GM20000 (cell line): ENCODE measurements at regions not wholly inside any gene's neighbourhood (a gene's known extent, or its start where the extent isn't known, plus 50 kb on each side); places are given as distances from the start of the nearest gene placed in this dataset.

Experiments used
- DNase-seq: peaks from one replicate; pipeline ENCODE4 v3.0.0; 2012; ENCODE audit warnings: low spot score
- CTCF ChIP-seq: IDR thresholded peaks from 2 replicates; pipeline ENCODE4 v1.5.1; 2012; ENCODE audit warnings: mild to moderate bottlenecking, control low read depth; ENCODE audit errors: extremely low read depth, missing control alignments

GRCh38 chr2:187748958-187749357 lies 194.7 kb upstream of the TFPI start:
- DNase-seq: no peak
- TF ChIP-seq CTCF: no peak

- no peak for DNase-seq
- TF ChIP-seq CTCF: no peak
Observed at GRCh38 chr2:187749804-187750431, 195.7 kb upstream of the TFPI start.

GRCh38 chr2:187768995-187769394 lies 214.8 kb upstream of the TFPI start:
- no peak for DNase-seq
- no peak for TF ChIP-seq CTCF

DNA sequence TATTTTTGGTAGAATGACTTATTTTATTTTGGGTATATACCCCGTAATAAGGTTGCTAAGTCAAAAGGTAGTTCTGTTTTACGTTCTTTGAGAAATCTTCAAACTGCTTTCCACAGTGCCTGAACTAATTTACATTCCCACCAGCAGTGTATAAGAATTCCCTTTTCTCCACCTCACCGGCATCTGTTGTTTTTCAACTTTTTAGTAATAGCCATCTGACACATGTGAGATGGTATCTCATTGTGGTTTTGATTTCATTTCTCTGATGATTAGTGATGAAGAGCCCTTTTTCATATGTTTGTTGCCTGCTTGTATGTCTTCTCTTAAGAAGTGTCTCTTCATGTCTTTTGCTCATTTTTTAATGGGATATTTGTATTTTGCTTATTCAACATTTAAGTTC lies 215.2 kb upstream of the TFPI start:
- no peak for TF ChIP-seq CTCF
- DNase-seq: no peak

DNA sequence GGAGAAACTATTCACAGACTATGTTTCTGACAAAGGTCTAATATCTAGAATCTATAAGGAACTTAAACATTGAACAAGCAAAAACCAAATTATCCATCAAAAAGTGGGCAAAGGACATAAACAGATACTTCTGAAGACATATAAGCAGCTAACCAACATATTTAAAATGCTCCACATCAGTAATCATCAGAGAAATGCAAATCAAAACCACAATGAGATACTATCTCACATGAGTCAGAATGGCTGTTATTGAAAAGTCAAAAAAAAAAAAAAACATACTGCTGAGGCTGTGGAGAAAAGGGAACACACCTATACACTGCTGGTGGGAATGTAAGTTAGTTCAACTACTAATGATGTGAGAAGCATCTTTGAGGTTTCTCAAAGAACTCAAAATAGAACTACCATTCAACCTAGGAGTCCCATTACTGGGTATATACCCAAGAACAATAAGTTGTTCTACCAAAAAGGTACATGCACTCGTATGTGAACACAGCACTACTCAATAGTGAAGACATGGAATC lies 220.4 kb upstream of the TFPI start:
- DNase-seq: no peak
- TF ChIP-seq CTCF: no peak

GRCh38 chr2:187775196-187775595 lies 221.0 kb upstream of the TFPI start:
- TF ChIP-seq CTCF: no peak
- no peak for DNase-seq

- no peak for DNase-seq
- no peak for TF ChIP-seq CTCF
Observed at GRCh38 chr2:187775651-187776050, 221.4 kb upstream of the TFPI start.
